Activated CD8-positive, alpha-beta memory T cell treated with anti-CD3 and anti-CD28 coated beads, Interleukin-2, amount 50 U/mL, for 24 hours (primary cell): ENCODE measurements at regions not wholly inside any gene's neighbourhood (a gene's known extent, or its start where the extent isn't known, plus 50 kb on each side); places are given as distances from the start of the nearest gene placed in this dataset.

Experiments
- DNase-seq: peaks from one replicate; pipeline ENCODE4 v3.0.0-alpha.2; 2020; ENCODE audit errors: extremely low read depth

- DNase-seq: no peak
These were observed 151.3 kb upstream of the GGTLC1 start for GRCh38 chr20:24139846-24140245.

GRCh38 chr20:24138951-24139350 lies 150.4 kb upstream of the GGTLC1 start:
- no peak for DNase-seq

GRCh38 chr20:24138196-24138857 lies 149.7 kb upstream of the GGTLC1 start:
- DNase-seq: no peak

- no peak for DNase-seq
These were observed 148.2 kb upstream of the GGTLC1 start for GRCh38 chr20:24136659-24137246.

- DNase-seq: no peak
These were observed 147.2 kb upstream of the GGTLC1 start for GRCh38 chr20:24135781-24136180.

- DNase-seq: no peak
These were observed 146.4 kb upstream of the GGTLC1 start for GRCh38 chr20:24134930-24135329.

GRCh38 chr20:24134284-24134683 lies 145.7 kb upstream of the GGTLC1 start:
- DNase-seq: no peak

GRCh38 chr20:24132246-24132645 lies 143.7 kb upstream of the GGTLC1 start:
- no peak for DNase-seq

GRCh38 chr20:24131684-24132083 lies 143.1 kb upstream of the GGTLC1 start:
- DNase-seq: no peak

- DNase-seq: no peak
These were observed 142.7 kb upstream of the GGTLC1 start for GRCh38 chr20:24131281-24131680.

- DNase-seq: no peak
These were observed 141.1 kb upstream of the GGTLC1 start for GRCh38 chr20:24129641-24130040.

- no peak for DNase-seq
These were observed 136.5 kb upstream of the GGTLC1 start for GRCh38 chr20:24124951-24125650.

GRCh38 chr20:24124003-24124402 lies 135.4 kb upstream of the GGTLC1 start:
- DNase-seq: no peak

GRCh38 chr20:24118441-24119175 lies 130.0 kb upstream of the GGTLC1 start:
- DNase-seq: no peak

GRCh38 chr20:24118034-24118433 lies 129.5 kb upstream of the GGTLC1 start:
- DNase-seq: no peak

- no peak for DNase-seq
These were observed 128.8 kb upstream of the GGTLC1 start for GRCh38 chr20:24117383-24117782.

GRCh38 chr20:24116611-24117010 lies 128.0 kb upstream of the GGTLC1 start:
- no peak for DNase-seq

- DNase-seq: no peak
These were observed 123.8 kb upstream of the GGTLC1 start for GRCh38 chr20:24112360-24112759.

GRCh38 chr20:24111858-24112257 lies 123.3 kb upstream of the GGTLC1 start:
- DNase-seq: no peak

GRCh38 chr20:24109537-24109936 lies 121.0 kb upstream of the GGTLC1 start:
- no peak for DNase-seq

- no peak for DNase-seq
These were observed 120.4 kb upstream of the GGTLC1 start for GRCh38 chr20:24109008-24109407.

- no peak for DNase-seq
These were observed 120.0 kb upstream of the GGTLC1 start for GRCh38 chr20:24108581-24108980.
